H1 (cell line): ENCODE measurements at regions not wholly inside any gene's neighbourhood (a gene's known extent, or its start where the extent isn't known, plus 50 kb on each side); places are given as distances from the start of the nearest gene placed in this dataset.

Source experiments
- CTCF ChIA-PET: fragments of 300-600 bp; sonication (Branson Sonifier 250); formaldehyde crosslinking; loops from one replicate; lab custom pipeline; 2021; ENCODE audit not compliant: partially characterized antibody; lab: Charles Lee
- POLR2A ChIA-PET: fragments of 300-600 bp; sonication (Branson Sonifier 250); formaldehyde crosslinking; loops from one replicate; lab custom pipeline; 2021; ENCODE audit warnings: inconsistent platforms; ENCODE audit not compliant: partially characterized antibody; lab: Charles Lee
- DNase-seq, 2 experiments: peaks; one replicate each; pipeline versions ENCODE4 v3.0.0 to v3.0.0-alpha.2; 2010 to 2022; ENCODE audit warnings: low spot score in 2 of 2, low read depth in 1 of 2, mixed read lengths in 1 of 2
- FAIRE-seq: peaks from 2 replicates; lab custom pipeline; 2011; peaks lifted over from hg19 to GRCh38; lab: Jason Lieb, UNC
- H2AFZ ChIP-seq: 2 replicates; pipeline ENCODE4 v1.8.1; 2012; ENCODE audit warnings: low read length, inconsistent platforms
- H2AK5ac ChIP-seq: 2 replicates; pipeline ENCODE4 v1.6.1; 2013; ENCODE audit warnings: low read depth, low read length
- H2BK120ac ChIP-seq: replicated peaks from 2 replicates; pipeline ENCODE3; 2013; ENCODE audit warnings: low read depth, low read length, inconsistent platforms
- H2BK12ac ChIP-seq: 2 replicates; pipeline ENCODE4 v1.6.1; 2013; ENCODE audit warnings: low read depth, low read length
- H2BK15ac ChIP-seq: 2 replicates; pipeline ENCODE4 v1.6.1; 2013; ENCODE audit warnings: low read length
- H2BK20ac ChIP-seq: 2 replicates; pipeline ENCODE4 v1.6.1; 2013; ENCODE audit warnings: low read length
- H2BK5ac ChIP-seq: 2 replicates; pipeline ENCODE4 v1.6.1; 2013; ENCODE audit warnings: low read depth, low read length
- H3K14ac ChIP-seq: 2 replicates; pipeline ENCODE4 v1.6.1; 2013; ENCODE audit warnings: inconsistent platforms; ENCODE audit not compliant: insufficient read length
- H3K18ac ChIP-seq: 2 replicates; pipeline ENCODE4 v1.6.1; 2013; ENCODE audit warnings: low read length; ENCODE audit errors: extremely low read depth
- H3K23ac ChIP-seq: 2 replicates; pipeline ENCODE4 v1.6.1; 2013; ENCODE audit warnings: inconsistent platforms; ENCODE audit not compliant: insufficient read length
- H3K23me2 ChIP-seq: 2 replicates; pipeline ENCODE4 v1.6.1; 2013; ENCODE audit warnings: low read depth, low read length
- H3K27ac ChIP-seq: 2 replicates; pipeline ENCODE4 v1.6.1; 2011; ENCODE audit warnings: low read depth, low read length, inconsistent platforms
- H3K27me3 ChIP-seq, 4 experiments: replicated peaks in 1 of 4; 1 replicate in 1 of 4; 2 replicates in 3 of 4; pipeline versions ENCODE4 v1.6.1 to v1.8.1; 2011 to 2013; ENCODE audit warnings: low read length in 3 of 4, mild to moderate bottlenecking in 3 of 4, inconsistent platforms in 2 of 4, mixed read lengths in 2 of 4, moderate library complexity in 1 of 4; ENCODE audit not compliant: control insufficient read depth in 3 of 4, insufficient read depth in 3 of 4; ENCODE audit errors: extremely low read depth in 1 of 4
- H3K36me3 ChIP-seq, 4 experiments: 2 replicates each; pipeline versions ENCODE4 v1.6.1 to v1.8.1; 2011 to 2013; ENCODE audit warnings: mild to moderate bottlenecking in 4 of 4, low read length in 3 of 4, moderate library complexity in 2 of 4, control low read depth in 1 of 4, inconsistent platforms in 1 of 4; ENCODE audit not compliant: insufficient read depth in 4 of 4, control insufficient read depth in 2 of 4
- H3K4ac ChIP-seq: replicated peaks from 2 replicates; pipeline ENCODE3; 2013; ENCODE audit warnings: low read length, low read depth, mixed read lengths, inconsistent platforms; ENCODE audit not compliant: insufficient read length
- H3K4me1 ChIP-seq, 4 experiments: replicated peaks in 1 of 4; 1 replicate in 1 of 4; 2 replicates in 3 of 4; pipeline versions ENCODE4 v1.6.1 to v1.8.1; 2011 to 2013; ENCODE audit warnings: low read length in 3 of 4, inconsistent platforms in 2 of 4, mixed read lengths in 1 of 4; ENCODE audit not compliant: insufficient read depth in 4 of 4, control insufficient read depth in 3 of 4
- H3K4me2 ChIP-seq, 2 experiments: 2 replicates each; pipeline versions ENCODE4 v1.6.1 to v1.8.1; 2011 to 2013; ENCODE audit warnings: low read depth in 2 of 2, low read length in 2 of 2, control low read depth in 1 of 2, inconsistent platforms in 1 of 2, mild to moderate bottlenecking in 1 of 2; ENCODE audit not compliant: insufficient read depth in 1 of 2
- H3K4me3 ChIP-seq, 4 experiments: fragments of 200-600, 300-600 bp in 1 of 4; sonication (generic), shearing (Covaris generic), sonication (Bioruptor Twin) in 1 of 4; 2 replicates each; pipeline versions ENCODE4 v1.5.1 to v1.8.1; 2011 to 2016; ENCODE audit warnings: low read length in 4 of 4, low read depth in 3 of 4, control low read depth in 2 of 4, inconsistent platforms in 2 of 4, mild to moderate bottlenecking in 2 of 4, mixed read lengths in 1 of 4, moderate library complexity in 1 of 4; ENCODE audit not compliant: insufficient read depth in 2 of 4; ENCODE audit errors: extremely low read depth in 1 of 4
- H3K56ac ChIP-seq: replicated peaks from 2 replicates; pipeline ENCODE3; 2013; ENCODE audit warnings: low read depth, mild to moderate bottlenecking, mixed read lengths, low read length, inconsistent platforms; ENCODE audit not compliant: insufficient read length
- H3K79me1 ChIP-seq: 2 replicates; pipeline ENCODE4 v1.6.1; 2013; ENCODE audit warnings: low read depth, low read length, control low read depth
- H3K79me2 ChIP-seq, 2 experiments: 2 replicates each; pipeline versions ENCODE4 v1.6.1 to v1.8.1; 2012 to 2013; ENCODE audit warnings: low read length in 2 of 2, mild to moderate bottlenecking in 2 of 2, inconsistent platforms in 1 of 2; ENCODE audit not compliant: insufficient read depth in 2 of 2, control insufficient read depth in 1 of 2
- H3K9ac ChIP-seq, 4 experiments: replicated peaks in 1 of 4; 1 replicate in 1 of 4; 2 replicates in 3 of 4; pipeline versions ENCODE4 v1.6.1 to v1.8.1; 2011 to 2013; ENCODE audit warnings: low read depth in 3 of 4, low read length in 3 of 4, control low read depth in 2 of 4, mild to moderate bottlenecking in 2 of 4, moderate library complexity in 2 of 4, inconsistent platforms in 1 of 4; ENCODE audit errors: extremely low read depth in 1 of 4
- H3K9me3 ChIP-seq, 2 experiments: 2 replicates each; pipeline versions ENCODE4 v1.6.1 to v1.8.1; 2012 to 2013; ENCODE audit warnings: mild to moderate bottlenecking in 2 of 2, moderate library complexity in 2 of 2, control low read depth in 1 of 2, inconsistent platforms in 1 of 2, low read depth in 1 of 2, low read length in 1 of 2, mixed read lengths in 1 of 2; ENCODE audit not compliant: insufficient read depth in 2 of 2
- H4K20me1 ChIP-seq, 2 experiments: replicated peaks in 1 of 2; 2 replicates each; pipeline versions ENCODE3 to v1.8.1; 2011 to 2013; ENCODE audit warnings: inconsistent platforms in 2 of 2, low read length in 2 of 2, mild to moderate bottlenecking in 1 of 2; ENCODE audit not compliant: insufficient read depth in 2 of 2, control insufficient read depth in 1 of 2
- H4K5ac ChIP-seq: 2 replicates; pipeline ENCODE4 v1.6.1; 2013; ENCODE audit warnings: low read length, low read depth, mixed read lengths, inconsistent platforms; ENCODE audit not compliant: insufficient read length
- H4K8ac ChIP-seq: 2 replicates; pipeline ENCODE4 v1.8.0; 2013; ENCODE audit warnings: mild to moderate bottlenecking, moderate library complexity, low read length, inconsistent platforms; ENCODE audit not compliant: insufficient read depth; ENCODE audit errors: extremely low read depth
- H4K91ac ChIP-seq: replicated peaks from 2 replicates; pipeline ENCODE3; 2013; ENCODE audit warnings: low read length, mixed read lengths, inconsistent platforms; ENCODE audit not compliant: insufficient read length
- BCL11A ChIP-seq, 2 experiments: IDR thresholded peaks; one replicate each; pipeline ENCODE4 v1.6.1; 2011; ENCODE audit warnings: low read depth in 2 of 2, low read length in 2 of 2, mild to moderate bottlenecking in 2 of 2
- CHD1 ChIP-seq: IDR thresholded peaks from 2 replicates; pipeline ENCODE4 v1.6.1; 2012; ENCODE audit warnings: low read depth, low read length, improper control_type of control experiment
- POLR2AphosphoS5 ChIP-seq: IDR thresholded peaks from 2 replicates; pipeline ENCODE4 v1.6.1; 2011; ENCODE audit warnings: low read depth, low read length
- POU5F1 ChIP-seq: IDR thresholded peaks from 2 replicates; pipeline ENCODE4 v1.6.1; 2011; ENCODE audit warnings: low read depth, mild to moderate bottlenecking, low read length, moderate library complexity
- SRF ChIP-seq: IDR thresholded peaks from 2 replicates; pipeline ENCODE4 v1.6.1; 2011; ENCODE audit warnings: mild to moderate bottlenecking, low read depth, low read length, moderate library complexity
- TBP ChIP-seq: IDR thresholded peaks from 2 replicates; pipeline ENCODE4 v1.6.1; 2011; ENCODE audit warnings: low read depth, low read length, improper control_type of control experiment
- TEAD4 ChIP-seq: IDR thresholded peaks from 2 replicates; pipeline ENCODE4 v1.6.1; 2012; ENCODE audit warnings: low read depth, low read length, inconsistent platforms, mixed read lengths
- YY1 ChIP-seq: IDR thresholded peaks from 2 replicates; pipeline ENCODE4 v1.6.1; 2011; ENCODE audit warnings: low read depth, mild to moderate bottlenecking, low read length
- WGBS, 2 experiments: shearing (Covaris generic) in 1 of 2; methylation state at CpG; one replicate each; pipeline versions ENCODE4 v1.1.6 to v1.1.7; 2013 to 2015; ENCODE audit warnings: low lambda C conversion rate in 2 of 2, mixed read lengths in 2 of 2, inconsistent platforms in 1 of 2, low coverage in 1 of 2, missing lambda C conversion rate in 1 of 2; ENCODE audit not compliant: insufficient replicate concordance in 2 of 2, insufficient coverage in 1 of 2, insufficient read length in 1 of 2; ENCODE audit errors: extremely low coverage in 1 of 2, missing lambda C conversion rate in 1 of 2; 5-methylcytosine and 5-hydroxymethylcytosine counted together

DNA sequence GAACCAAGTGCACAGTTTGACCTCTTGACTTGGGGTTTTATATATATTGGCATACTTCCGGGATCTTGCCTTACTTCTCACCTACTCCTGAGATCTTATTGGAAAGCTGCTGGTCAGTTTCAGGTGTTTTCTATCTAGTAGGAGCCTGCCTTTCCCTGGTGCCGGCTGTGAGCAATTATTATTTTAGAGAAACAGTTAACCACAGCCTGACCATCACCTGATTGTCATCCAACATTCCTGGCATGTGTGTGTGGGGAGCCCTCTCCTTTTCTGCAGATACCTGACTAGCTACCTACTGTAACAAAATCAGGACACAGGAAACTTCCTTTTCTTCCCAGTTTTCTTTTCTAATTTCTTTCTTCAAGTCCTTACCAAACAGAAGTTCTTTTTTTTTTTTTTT lies 220.4 kb downstream of the ATP23 start:
- Histone ChIP-seq H3K27me3 (no peaks in the 10 kb centered on the region; a peak in 1 of 7 replicates), H3K27ac (no peak overlapping the region), H3K23me2 (no peaks in the 10 kb centered on the region), H3K4ac (no peak overlapping the region), H4K8ac (no peak overlapping the region), H3K4me3 (no peak overlapping the region), H3K4me2 (no peak overlapping the region), H4K20me1 (no peaks in the 10 kb centered on the region), H2BK120ac (no peak overlapping the region), H3K79me2 (no peaks in the 10 kb centered on the region), H3K79me1 (no peaks in the 10 kb centered on the region), H2BK20ac (no peak overlapping the region), H3K18ac (no peak overlapping the region), H3K9me3 (no peaks in the 10 kb centered on the region), H2AK5ac (no peak overlapping the region), H3K14ac (no peak overlapping the region), H2AFZ (no peak overlapping the region), H2BK15ac (no peak overlapping the region), H3K9ac (no peak overlapping the region), H2BK5ac (no peak overlapping the region), H2BK12ac (no peak overlapping the region), H3K4me1 (peaks cover 0 to under 1% (median 0%) of the 10 kb centered on the region in 4 experiments; a peak in 1 of 7 replicates), H3K36me3 (no peaks in the 10 kb centered on the region; a peak in 1 of 8 replicates), H4K91ac (no peak overlapping the region), H3K23ac (no peak overlapping the region), H3K56ac (no peak overlapping the region), H4K5ac (no peak overlapping the region)
- CTCF ChIA-PET = interaction anchor here (0.6 to 6.2 kb wide), 2 partner anchors 14 to 176 kb away, joined by 3 to 36 read pairs; no protein-coding TSS in a partner anchor
- no peak for TF ChIP-seq POU5F1
- TF ChIP-seq POLR2AphosphoS5 = no peak
- no peak for TF ChIP-seq CHD1
- no peak for TF ChIP-seq SRF
- TF ChIP-seq YY1 = no peak
- no peak for TF ChIP-seq BCL11A (IDR thresholded peaks at IDR 0.05; ENCODE audit: low read depth in 2 of 2, low read length in 2 of 2)
- no peak for TF ChIP-seq TBP
- no peak for TF ChIP-seq TEAD4
- WGBS, 2 experiments = 82% methylated on average over 2 of the region's 2 CpGs; no CpG with 5 or more reads in 1 of the 2 experiments
- DNase-seq (no peak), FAIRE-seq (no peak)
- POLR2A ChIA-PET = interaction anchor here (0.7 kb wide), 1 partner anchor 92 kb away, joined by 5 read pairs; no protein-coding TSS in a partner anchor
